ENCODE measurements at regions not wholly inside any gene's neighbourhood (a gene's known extent, or its start where the extent isn't known, plus 50 kb on each side); places are given as distances from the start of the nearest gene placed in this dataset.

DNA sequence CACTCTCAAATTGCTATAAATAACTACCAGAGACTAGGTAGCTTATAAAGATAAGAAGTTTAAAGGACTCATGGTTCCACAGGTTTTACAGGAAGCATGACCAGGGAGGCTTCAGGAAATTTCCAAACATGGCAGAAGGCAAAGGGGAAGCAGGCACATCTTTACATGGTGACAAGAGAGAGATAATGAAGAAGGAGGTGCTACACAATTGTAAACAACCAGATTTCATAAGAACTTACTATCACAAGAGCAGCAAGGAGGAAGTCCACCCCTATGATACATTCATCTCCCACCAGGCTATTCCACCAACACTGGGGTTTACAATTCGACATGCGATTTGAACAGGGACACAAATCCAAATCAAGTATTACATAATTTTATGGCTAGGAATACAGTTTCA, 257.7 kb downstream of the BTG1 start:
- DNase-seq, result no peak
- H2AFZ ChIP-seq (ENCODE audit: low read length), result no peak overlapping the region
- H3K9ac ChIP-seq (ENCODE audit: low read length), result no peak overlapping the region
- POLR2A ChIA-PET (ENCODE audit: unreplicated experiment), result no interaction called here
- no peak overlapping the region for H3K4me3 ChIP-seq (ENCODE audit: low read length)
- peaks cover 56% of the 10 kb centered on the region for H3K4me1 ChIP-seq (ENCODE audit: insufficient read depth, low read length)
- H3K27me3 ChIP-seq (ENCODE audit: low read length), result no peaks in the 10 kb centered on the region
- H3K4me2 ChIP-seq (ENCODE audit: low read length), result no peak overlapping the region
- H4K20me1 ChIP-seq (ENCODE audit: low read length), result no peaks in the 10 kb centered on the region
- no peaks in the 10 kb centered on the region for H3K9me2 ChIP-seq (replicated peaks; ENCODE audit: low read length)
- no peaks in the 10 kb centered on the region for H3K36me3 ChIP-seq (ENCODE audit: low read depth, low read length)
- H3K79me2 ChIP-seq (ENCODE audit: low read length), result no peaks in the 10 kb centered on the region
- no peaks in the 10 kb centered on the region for H3F3A ChIP-seq (ENCODE audit: low read length, unreplicated experiment)
- intact Hi-C loops (cut with micrococcal nuclease), result no loop called here
- H3K9me3 ChIP-seq (ENCODE audit: low read length), result no peaks in the 10 kb centered on the region
- no TSS peak for BruUV-seq (replicated peaks)
- no peak overlapping the region for H3K27ac ChIP-seq (ENCODE audit: low read length)
- no peak for TF ChIP-seq EZH2phosphoT487 (IDR thresholded peaks at IDR 0.05; ENCODE audit: borderline replicate concordance, low read length)
- TF ChIP-seq, protein P1, sequence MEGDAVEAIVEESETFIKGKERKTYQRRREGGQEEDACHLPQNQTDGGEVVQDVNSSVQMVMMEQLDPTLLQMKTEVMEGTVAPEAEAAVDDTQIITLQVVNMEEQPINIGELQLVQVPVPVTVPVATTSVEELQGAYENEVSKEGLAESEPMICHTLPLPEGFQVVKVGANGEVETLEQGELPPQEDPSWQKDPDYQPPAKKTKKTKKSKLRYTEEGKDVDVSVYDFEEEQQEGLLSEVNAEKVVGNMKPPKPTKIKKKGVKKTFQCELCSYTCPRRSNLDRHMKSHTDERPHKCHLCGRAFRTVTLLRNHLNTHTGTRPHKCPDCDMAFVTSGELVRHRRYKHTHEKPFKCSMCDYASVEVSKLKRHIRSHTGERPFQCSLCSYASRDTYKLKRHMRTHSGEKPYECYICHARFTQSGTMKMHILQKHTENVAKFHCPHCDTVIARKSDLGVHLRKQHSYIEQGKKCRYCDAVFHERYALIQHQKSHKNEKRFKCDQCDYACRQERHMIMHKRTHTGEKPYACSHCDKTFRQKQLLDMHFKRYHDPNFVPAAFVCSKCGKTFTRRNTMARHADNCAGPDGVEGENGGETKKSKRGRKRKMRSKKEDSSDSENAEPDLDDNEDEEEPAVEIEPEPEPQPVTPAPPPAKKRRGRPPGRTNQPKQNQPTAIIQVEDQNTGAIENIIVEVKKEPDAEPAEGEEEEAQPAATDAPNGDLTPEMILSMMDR (conservative IDR thresholded peaks at IDR 0.05; ENCODE audit: low read depth, low read length), result no peak
- TF ChIP-seq EZH2 (IDR thresholded peaks at IDR 0.05; ENCODE audit: low read length, unreplicated experiment), result no peak
- CTCF ChIA-PET, result no interaction called here
- no peak for ATAC-seq

DNA sequence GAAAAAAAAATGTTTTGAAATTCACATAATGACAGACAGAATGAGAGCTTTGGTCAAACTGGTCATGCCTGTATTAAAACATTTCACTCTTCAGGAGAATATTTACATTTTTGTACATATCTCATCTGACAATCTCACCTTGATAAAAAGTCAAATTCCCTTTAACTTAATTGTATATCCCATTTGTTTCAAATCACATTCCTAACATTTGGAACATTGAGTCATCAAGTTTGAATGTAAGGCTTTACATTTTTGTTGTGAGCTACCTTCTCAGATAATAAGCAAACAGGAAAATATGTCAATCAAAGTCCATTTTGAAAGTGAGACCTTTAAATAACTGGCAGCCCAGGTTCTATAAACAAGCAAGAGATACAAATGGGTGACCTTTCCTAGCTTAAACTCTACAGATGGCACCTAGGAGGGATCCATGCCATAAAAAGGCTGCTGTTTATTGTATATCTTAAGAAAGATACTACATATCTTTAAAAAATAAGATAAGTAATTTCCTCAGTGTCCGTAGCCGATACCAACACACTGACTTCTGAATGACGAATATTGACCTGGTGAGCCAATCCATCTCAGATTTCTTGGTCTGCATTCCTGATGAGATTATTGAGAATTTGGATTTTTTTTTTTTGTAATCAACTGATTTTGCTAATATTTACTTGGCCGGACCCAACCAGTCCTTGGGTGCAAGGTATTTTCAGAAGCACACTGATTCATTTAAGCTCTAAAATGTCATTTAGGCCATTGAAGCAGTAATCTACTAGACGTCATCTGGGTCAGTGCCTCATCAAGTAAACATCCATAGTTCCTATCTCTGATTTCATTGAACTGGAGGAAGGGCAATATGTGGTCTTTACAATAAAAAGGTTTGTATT, 259.6 kb downstream of the BTG1 start:
- H3K9ac ChIP-seq (ENCODE audit: low read length), result no peak overlapping the region
- H3K4me1 ChIP-seq (ENCODE audit: insufficient read depth, low read length), result peaks cover 53% of the 10 kb centered on the region
- peak overlapping the region; percentile 50 for H3K4me2 ChIP-seq (ENCODE audit: low read length)
- intact Hi-C loops (cut with micrococcal nuclease), result no loop called here
- H4K20me1 ChIP-seq (ENCODE audit: low read length), result no peaks in the 10 kb centered on the region
- no peaks in the 10 kb centered on the region for H3K27me3 ChIP-seq (ENCODE audit: low read length)
- peak overlapping the region; percentile 19; the same call in 1 of the 2 replicates for H3K27ac ChIP-seq (ENCODE audit: low read length)
- H3K36me3 ChIP-seq (ENCODE audit: low read depth, low read length), result no peaks in the 10 kb centered on the region
- ATAC-seq (peak; percentile 13; the same call in 1 of the 2 replicates), DNase-seq (peak; percentile 78)
- H3K9me2 ChIP-seq (replicated peaks; ENCODE audit: low read length), result no peaks in the 10 kb centered on the region
- no peak overlapping the region for H2AFZ ChIP-seq (ENCODE audit: low read length)
- no peaks in the 10 kb centered on the region for H3K79me2 ChIP-seq (ENCODE audit: low read length)
- H3F3A ChIP-seq (ENCODE audit: low read length, unreplicated experiment), result no peaks in the 10 kb centered on the region
- no peaks in the 10 kb centered on the region for H3K9me3 ChIP-seq (ENCODE audit: low read length)
- ChIA-PET POLR2A (ENCODE audit: unreplicated experiment) (no interaction called here), CTCF (no interaction called here)
- no peak overlapping the region for H3K4me3 ChIP-seq (ENCODE audit: low read length)
- no TSS peak for BruUV-seq (replicated peaks)
- no peak for TF ChIP-seq EZH2 (IDR thresholded peaks at IDR 0.05; ENCODE audit: low read length, unreplicated experiment)
- TF ChIP-seq, protein P1 (conservative IDR thresholded peaks at IDR 0.05; ENCODE audit: low read depth, low read length), result no peak
- no peak for TF ChIP-seq EZH2phosphoT487 (IDR thresholded peaks at IDR 0.05; ENCODE audit: borderline replicate concordance, low read length)

- no peaks in the 10 kb centered on the region for H3K36me3 ChIP-seq (ENCODE audit: low read depth, low read length)
- H3K9me3 ChIP-seq (ENCODE audit: low read length), result no peaks in the 10 kb centered on the region
- no peak for DNase-seq
- no peak overlapping the region for H3K4me2 ChIP-seq (ENCODE audit: low read length)
- H2AFZ ChIP-seq (ENCODE audit: low read length), result no peak overlapping the region
- no peaks in the 10 kb centered on the region for H3K79me2 ChIP-seq (ENCODE audit: low read length)
- no peaks in the 10 kb centered on the region for H4K20me1 ChIP-seq (ENCODE audit: low read length)
- no peaks in the 10 kb centered on the region for H3K27me3 ChIP-seq (ENCODE audit: low read length)
- no peak for ATAC-seq
- H3F3A ChIP-seq (ENCODE audit: low read length, unreplicated experiment), result no peaks in the 10 kb centered on the region
- no peaks in the 10 kb centered on the region for H3K9me2 ChIP-seq (replicated peaks; ENCODE audit: low read length)
- H3K4me1 ChIP-seq (ENCODE audit: insufficient read depth, low read length), result peaks cover 35% of the 10 kb centered on the region
- no TSS peak for BruUV-seq (replicated peaks)
- POLR2A ChIA-PET (ENCODE audit: unreplicated experiment), result no interaction called here
- CTCF ChIA-PET, result no interaction called here
- intact Hi-C loops (cut with micrococcal nuclease), result no loop called here
- no peak overlapping the region for H3K27ac ChIP-seq (ENCODE audit: low read length)
- no peak overlapping the region for H3K9ac ChIP-seq (ENCODE audit: low read length)
- no peak overlapping the region for H3K4me3 ChIP-seq (ENCODE audit: low read length)
- TF ChIP-seq EZH2phosphoT487 (IDR thresholded peaks at IDR 0.05; ENCODE audit: borderline replicate concordance, low read length), result no peak
- TF ChIP-seq, protein P1 (conservative IDR thresholded peaks at IDR 0.05; ENCODE audit: low read depth, low read length), result no peak
- TF ChIP-seq EZH2 (IDR thresholded peaks at IDR 0.05; ENCODE audit: low read length, unreplicated experiment), result no peak
Observed at GRCh38 chr12:91884230-91884629, 261.4 kb downstream of the BTG1 start.

All from PC-3 (cell line).